OCI-LY3 (cell line): ENCODE measurements at regions not wholly inside any gene's neighbourhood (a gene's known extent, or its start where the extent isn't known, plus 50 kb on each side); places are given as distances from the start of the nearest gene placed in this dataset.

Experiments used
- EZH2phosphoT487 ChIP-seq: fragments of 200-600 bp; shearing (Covaris generic); IDR thresholded peaks from 2 replicates; pipeline ENCODE4 v1.6.1; 2018; ENCODE audit warnings: antibody characterized with exemption, mixed run types, low read depth
- TF ChIP-seq, protein P1 (sequence below): fragments of 200-600, 300-600 bp; sonication (generic); IDR thresholded peaks from 2 replicates; pipeline ENCODE4 v1.5.1; 2014; ENCODE audit warnings: antibody characterized with exemption, low read length, low read depth

DNA sequence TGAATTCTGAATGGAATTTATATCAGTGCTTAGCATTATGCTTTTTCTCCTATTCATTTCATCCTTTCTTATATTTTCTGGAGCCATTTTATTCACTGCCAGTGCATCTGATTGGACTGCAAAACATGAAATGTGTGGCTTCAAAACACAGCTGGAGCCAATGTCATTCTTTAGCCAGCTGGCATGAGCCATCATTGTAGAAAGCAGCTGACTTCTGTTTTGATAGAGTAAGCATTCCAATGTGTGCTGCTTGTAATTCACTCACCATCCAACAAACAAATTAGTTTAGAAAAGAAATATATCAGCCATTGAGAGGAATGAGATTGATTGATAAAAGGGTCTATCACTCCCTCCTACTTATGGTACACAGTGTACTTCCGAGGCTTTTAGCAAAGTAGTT is 2616.0 kb downstream of the ARAP2 start:
- TF ChIP-seq EZH2phosphoT487 = no peak
- TF ChIP-seq, protein P1, sequence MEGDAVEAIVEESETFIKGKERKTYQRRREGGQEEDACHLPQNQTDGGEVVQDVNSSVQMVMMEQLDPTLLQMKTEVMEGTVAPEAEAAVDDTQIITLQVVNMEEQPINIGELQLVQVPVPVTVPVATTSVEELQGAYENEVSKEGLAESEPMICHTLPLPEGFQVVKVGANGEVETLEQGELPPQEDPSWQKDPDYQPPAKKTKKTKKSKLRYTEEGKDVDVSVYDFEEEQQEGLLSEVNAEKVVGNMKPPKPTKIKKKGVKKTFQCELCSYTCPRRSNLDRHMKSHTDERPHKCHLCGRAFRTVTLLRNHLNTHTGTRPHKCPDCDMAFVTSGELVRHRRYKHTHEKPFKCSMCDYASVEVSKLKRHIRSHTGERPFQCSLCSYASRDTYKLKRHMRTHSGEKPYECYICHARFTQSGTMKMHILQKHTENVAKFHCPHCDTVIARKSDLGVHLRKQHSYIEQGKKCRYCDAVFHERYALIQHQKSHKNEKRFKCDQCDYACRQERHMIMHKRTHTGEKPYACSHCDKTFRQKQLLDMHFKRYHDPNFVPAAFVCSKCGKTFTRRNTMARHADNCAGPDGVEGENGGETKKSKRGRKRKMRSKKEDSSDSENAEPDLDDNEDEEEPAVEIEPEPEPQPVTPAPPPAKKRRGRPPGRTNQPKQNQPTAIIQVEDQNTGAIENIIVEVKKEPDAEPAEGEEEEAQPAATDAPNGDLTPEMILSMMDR = no peak
